Endothelial cell of umbilical vein (primary cell): ENCODE measurements at regions not wholly inside any gene's neighbourhood (a gene's known extent, or its start where the extent isn't known, plus 50 kb on each side); places are given as distances from the start of the nearest gene placed in this dataset.

Source experiments
- BruUV-seq: library from RNA; stranded (reverse); fragments of 400-500 nt; replicated peaks from 2 replicates; lab custom pipeline; 2021; lab: Mats Ljungman, UMichigan
- CTCF ChIA-PET: fragments of 300-600, 350-600 bp; sonication (Branson Sonifier 250); formaldehyde crosslinking; loops from one replicate; lab custom pipeline; 2021; ENCODE audit warnings: antibody characterized with exemption, inconsistent platforms; lab: Charles Lee
- POLR2A ChIA-PET: fragments of 300-600, 350-600 bp; sonication (Branson Sonifier 250); formaldehyde crosslinking; loops from one replicate; lab custom pipeline; 2021; ENCODE audit warnings: antibody characterized with exemption, inconsistent platforms; lab: Charles Lee
- DNase-seq: peaks from one replicate; pipeline ENCODE4 v3.0.0-alpha.2; 2011; ENCODE audit warnings: low read depth, low spot score
- FAIRE-seq: peaks from 2 replicates; lab custom pipeline; 2011; peaks lifted over from hg19 to GRCh38; lab: Jason Lieb, UNC
- H2AFZ ChIP-seq: 2 replicates; pipeline ENCODE4 v1.6.0; 2012; ENCODE audit warnings: low read depth, low read length, control low read depth, inconsistent platforms
- H3K27ac ChIP-seq: 2 replicates; pipeline ENCODE4 v1.5.1; 2011; ENCODE audit warnings: low read depth, mild to moderate bottlenecking, control low read depth, low read length, moderate library complexity; ENCODE audit not compliant: insufficient read depth
- H3K27me3 ChIP-seq, 2 experiments: 2 replicates each; pipeline versions ENCODE4 v1.6.0 to v1.6.1; 2011; ENCODE audit warnings: low read length in 2 of 2, mixed read lengths in 1 of 2; ENCODE audit not compliant: control insufficient read depth in 2 of 2, insufficient read depth in 2 of 2
- H3K36me3 ChIP-seq, 2 experiments: 2 replicates in 1 of 2; 3 replicates in 1 of 2; pipeline ENCODE4 v1.5.1; 2011; ENCODE audit warnings: low read length in 2 of 2, mild to moderate bottlenecking in 1 of 2, moderate library complexity in 1 of 2; ENCODE audit not compliant: control insufficient read depth in 2 of 2, insufficient read depth in 2 of 2; ENCODE audit errors: extremely low read depth in 1 of 2
- H3K4me1 ChIP-seq: 3 replicates; pipeline ENCODE4 v1.5.1; 2011; ENCODE audit warnings: mild to moderate bottlenecking, low read length; ENCODE audit not compliant: control insufficient read depth, insufficient read depth; ENCODE audit errors: extremely low read depth
- H3K4me2 ChIP-seq: 2 replicates; pipeline ENCODE4 v1.6.1; 2011; ENCODE audit warnings: low read length, control low read depth, mixed read lengths; ENCODE audit not compliant: insufficient read depth
- H3K4me3 ChIP-seq, 3 experiments: fragments of 200-600 bp in 1 of 3; sonication (generic), shearing (Covaris generic) in 1 of 3; replicated peaks in 1 of 3; 2 replicates each; pipeline ENCODE4 v1.5.1; 2011 to 2016; ENCODE audit warnings: control low read depth in 3 of 3, low read length in 3 of 3, mild to moderate bottlenecking in 2 of 3, inconsistent platforms in 1 of 3, low read depth in 1 of 3, moderate library complexity in 1 of 3; ENCODE audit not compliant: insufficient read depth in 1 of 3
- H3K79me2 ChIP-seq: 2 replicates; pipeline ENCODE4 v1.6.0; 2012; ENCODE audit warnings: low read length, inconsistent platforms; ENCODE audit not compliant: control insufficient read depth, insufficient read depth
- H3K9ac ChIP-seq: replicated peaks from 2 replicates; pipeline ENCODE3; 2011; ENCODE audit warnings: low read length, control low read depth; ENCODE audit not compliant: insufficient read depth; ENCODE audit errors: extremely low read depth
- H3K9me1 ChIP-seq: replicated peaks from 3 replicates; pipeline ENCODE4 v1.6.0; 2011; ENCODE audit warnings: mild to moderate bottlenecking, low read length; ENCODE audit not compliant: control insufficient read depth, insufficient read depth; ENCODE audit errors: extremely low read depth
- H3K9me3 ChIP-seq: replicated peaks from 2 replicates; pipeline ENCODE4 v1.5.1; 2012; ENCODE audit warnings: low read length, inconsistent platforms; ENCODE audit not compliant: control insufficient read depth, insufficient read depth
- H4K20me1 ChIP-seq: replicated peaks from 2 replicates; pipeline ENCODE3; 2011; ENCODE audit warnings: mild to moderate bottlenecking, low read length; ENCODE audit not compliant: control insufficient read depth, insufficient read depth; ENCODE audit errors: extremely low read depth
- EZH2 ChIP-seq: IDR thresholded peaks from 2 replicates; pipeline ENCODE4 v1.6.1; 2012; ENCODE audit warnings: borderline replicate concordance, low read depth, mild to moderate bottlenecking, moderate library complexity, low read length, inconsistent platforms; ENCODE audit not compliant: severe bottlenecking
- FOS ChIP-seq: IDR thresholded peaks from 2 replicates; pipeline ENCODE4 v1.6.1; 2011; ENCODE audit warnings: mild to moderate bottlenecking, low read length, moderate library complexity, borderline replicate concordance; ENCODE audit not compliant: insufficient read depth
- GATA2 ChIP-seq: IDR thresholded peaks from 2 replicates; pipeline ENCODE4 v1.7.0; 2011; ENCODE audit warnings: low read depth, mild to moderate bottlenecking, moderate library complexity, mixed read lengths, low read length; ENCODE audit not compliant: insufficient read length, insufficient read depth
- JUN ChIP-seq: IDR thresholded peaks from 2 replicates; pipeline ENCODE4 v1.6.1; 2011; ENCODE audit warnings: borderline replicate concordance, low read depth; ENCODE audit not compliant: insufficient read length, insufficient read depth
- MYC ChIP-seq: IDR thresholded peaks from one replicate; pipeline ENCODE4 v1.6.1; 2011; ENCODE audit warnings: mild to moderate bottlenecking, low read depth, low read length
- POLR2A ChIP-seq: IDR thresholded peaks from 2 replicates; pipeline ENCODE4 v1.6.1; 2012; ENCODE audit warnings: low read depth, mild to moderate bottlenecking, control low read depth, low read length
- POLR2AphosphoS5 ChIP-seq: IDR thresholded peaks from 2 replicates; pipeline ENCODE4 v1.6.1; 2012; ENCODE audit warnings: low read depth, mild to moderate bottlenecking, control low read depth, low read length, moderate library complexity; ENCODE audit not compliant: insufficient read depth
- dilution Hi-C: fragments of 300-500 bp; cut with MboI; formaldehyde crosslinking; loops from one replicate; pipeline ENCODE4 v1.15.0; 2019; ENCODE audit warnings: low sequenced_read_pairs; ENCODE audit not compliant: extremely low pct_ligation_motif_present
- intact Hi-C: fragments of 100-400 bp; cut with micrococcal nuclease; formaldehyde crosslinking; loops from one replicate; pipeline ENCODE4 v1.10.0; 2022
- TF ChIP-seq, protein P1 (sequence below): IDR thresholded peaks from 2 replicates; pipeline ENCODE4 v1.6.1; 2011; ENCODE audit not compliant: insufficient read depth, insufficient read length
- TF ChIP-seq, protein P2 (sequence below), 2 donors: IDR thresholded peaks; 1 replicate in 1 of 2; 2 replicates in 1 of 2; pipeline ENCODE4 v1.5.1; 2011; ENCODE audit warnings: low read length in 2 of 2, mild to moderate bottlenecking in 2 of 2, moderate library complexity in 2 of 2, control low read depth in 1 of 2, inconsistent platforms in 1 of 2, low read depth in 1 of 2; ENCODE audit not compliant: insufficient read depth in 1 of 2; ENCODE audit errors: extremely low read depth in 1 of 2

DNA sequence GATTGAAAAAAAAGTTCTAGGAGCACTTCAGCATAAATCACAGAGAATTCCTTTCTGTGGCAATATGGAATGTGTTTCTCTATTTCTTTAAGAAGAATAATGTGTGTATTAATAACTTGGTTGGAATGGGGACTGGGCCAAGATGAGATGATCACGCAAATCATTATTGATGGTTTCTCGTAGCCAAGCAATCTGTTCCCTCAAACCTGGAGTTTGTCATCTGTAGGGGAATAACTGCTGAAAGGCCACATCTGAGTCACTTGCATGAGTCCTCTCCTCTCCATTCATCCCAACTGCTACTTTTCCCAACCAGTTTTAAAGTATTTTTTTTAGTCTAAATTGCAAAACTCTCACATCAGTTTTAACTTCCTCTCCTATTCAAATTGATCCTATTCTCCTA is 480.4 kb downstream of the PLPP3 start:
- DNase-seq = no peak

DNA sequence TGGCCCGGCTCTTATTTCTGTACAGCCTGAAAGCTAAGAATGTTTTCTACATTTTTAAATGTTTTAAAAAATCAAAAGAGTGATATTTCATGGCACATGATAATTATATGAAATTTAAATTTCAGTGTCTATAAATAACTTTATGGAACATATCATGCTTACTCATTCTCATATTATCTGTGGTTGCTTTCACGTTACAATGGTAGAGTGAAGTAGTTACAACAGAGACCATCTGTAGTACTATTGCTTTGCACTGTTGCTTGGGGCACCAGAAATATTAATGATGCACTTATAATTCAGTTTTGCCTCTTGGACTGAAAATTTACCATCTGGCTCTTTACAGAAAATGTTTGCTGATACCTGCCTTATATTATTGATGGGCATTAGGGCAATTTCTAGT is 481.6 kb downstream of the PLPP3 start:
- FAIRE-seq (no peak), DNase-seq (no peak)
- H3K9me3 ChIP-seq = no peaks in the 10 kb centered on the region
- no peaks in the 10 kb centered on the region for H3K9me1 ChIP-seq
- dilution Hi-C loops = no loop called here
- no peak overlapping the region for H3K27ac ChIP-seq
- H3K4me1 ChIP-seq = no peaks in the 10 kb centered on the region
- no peaks in the 10 kb centered on the region for H3K79me2 ChIP-seq
- H3K27me3 ChIP-seq = no peaks in the 10 kb centered on the region
- BruUV-seq = no TSS peak
- no peak for TF ChIP-seq POLR2AphosphoS5
- no peak for TF ChIP-seq FOS
- no peak for TF ChIP-seq EZH2
- no peak for TF ChIP-seq MYC
- TF ChIP-seq, protein P1, sequence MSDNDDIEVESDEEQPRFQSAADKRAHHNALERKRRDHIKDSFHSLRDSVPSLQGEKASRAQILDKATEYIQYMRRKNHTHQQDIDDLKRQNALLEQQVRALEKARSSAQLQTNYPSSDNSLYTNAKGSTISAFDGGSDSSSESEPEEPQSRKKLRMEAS = no peak
- TF ChIP-seq JUN = no peak
- TF ChIP-seq POLR2A = no peak
- TF ChIP-seq, protein P2, sequence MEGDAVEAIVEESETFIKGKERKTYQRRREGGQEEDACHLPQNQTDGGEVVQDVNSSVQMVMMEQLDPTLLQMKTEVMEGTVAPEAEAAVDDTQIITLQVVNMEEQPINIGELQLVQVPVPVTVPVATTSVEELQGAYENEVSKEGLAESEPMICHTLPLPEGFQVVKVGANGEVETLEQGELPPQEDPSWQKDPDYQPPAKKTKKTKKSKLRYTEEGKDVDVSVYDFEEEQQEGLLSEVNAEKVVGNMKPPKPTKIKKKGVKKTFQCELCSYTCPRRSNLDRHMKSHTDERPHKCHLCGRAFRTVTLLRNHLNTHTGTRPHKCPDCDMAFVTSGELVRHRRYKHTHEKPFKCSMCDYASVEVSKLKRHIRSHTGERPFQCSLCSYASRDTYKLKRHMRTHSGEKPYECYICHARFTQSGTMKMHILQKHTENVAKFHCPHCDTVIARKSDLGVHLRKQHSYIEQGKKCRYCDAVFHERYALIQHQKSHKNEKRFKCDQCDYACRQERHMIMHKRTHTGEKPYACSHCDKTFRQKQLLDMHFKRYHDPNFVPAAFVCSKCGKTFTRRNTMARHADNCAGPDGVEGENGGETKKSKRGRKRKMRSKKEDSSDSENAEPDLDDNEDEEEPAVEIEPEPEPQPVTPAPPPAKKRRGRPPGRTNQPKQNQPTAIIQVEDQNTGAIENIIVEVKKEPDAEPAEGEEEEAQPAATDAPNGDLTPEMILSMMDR (IDR thresholded peaks at IDR 0.05; ENCODE audit: extremely low read depth in 1 of 2, insufficient read depth in 1 of 2, low read depth in 1 of 2, low read length in 2 of 2) = no peak
- no peak for TF ChIP-seq GATA2
- intact Hi-C loops = no loop called here
- no peaks in the 10 kb centered on the region for H4K20me1 ChIP-seq
- no peak overlapping the region for H3K4me2 ChIP-seq
- POLR2A ChIA-PET = no interaction called here
- H3K4me3 ChIP-seq = no peak overlapping the region
- no peak overlapping the region for H2AFZ ChIP-seq
- H3K9ac ChIP-seq = no peak overlapping the region
- CTCF ChIA-PET = no interaction called here
- no peaks in the 10 kb centered on the region for H3K36me3 ChIP-seq

More for the DNA sequence above, 480.4 kb downstream of the PLPP3 start:
- Histone ChIP-seq H3K27ac (no peak overlapping the region), H3K9ac (no peak overlapping the region), H3K4me1 (no peaks in the 10 kb centered on the region), H3K9me3 (no peaks in the 10 kb centered on the region), H3K36me3 (no peaks in the 10 kb centered on the region), H3K4me3 (no peak overlapping the region), H3K4me2 (no peak overlapping the region), H4K20me1 (no peaks in the 10 kb centered on the region), H2AFZ (no peak overlapping the region), H3K79me2 (no peaks in the 10 kb centered on the region), H3K27me3 (no peaks in the 10 kb centered on the region), H3K9me1 (no peaks in the 10 kb centered on the region)
- dilution Hi-C loops (no loop called here), intact Hi-C loops (no loop called here)
- CTCF ChIA-PET = no interaction called here
- FAIRE-seq = no peak
- POLR2A ChIA-PET = no interaction called here
- no TSS peak for BruUV-seq
- TF ChIP-seq, protein P1 = no peak
